Hypothalamus (tissue), 51 donors: ENCODE measurements at regions not wholly inside any gene's neighbourhood (a gene's known extent, or its start where the extent isn't known, plus 50 kb on each side); places are given as distances from the start of the nearest gene placed in this dataset.
"Not testable (repeated sequence)": the region's sequence is repeated elsewhere in the genome, so short reads cannot be mapped to it uniquely, and the experiment has no call there.

Experiments used
- DNase-seq, 51 donors: peaks; one replicate each; lab custom pipeline; 2025; lab: John Stamatoyannopoulos, UW

DNA sequence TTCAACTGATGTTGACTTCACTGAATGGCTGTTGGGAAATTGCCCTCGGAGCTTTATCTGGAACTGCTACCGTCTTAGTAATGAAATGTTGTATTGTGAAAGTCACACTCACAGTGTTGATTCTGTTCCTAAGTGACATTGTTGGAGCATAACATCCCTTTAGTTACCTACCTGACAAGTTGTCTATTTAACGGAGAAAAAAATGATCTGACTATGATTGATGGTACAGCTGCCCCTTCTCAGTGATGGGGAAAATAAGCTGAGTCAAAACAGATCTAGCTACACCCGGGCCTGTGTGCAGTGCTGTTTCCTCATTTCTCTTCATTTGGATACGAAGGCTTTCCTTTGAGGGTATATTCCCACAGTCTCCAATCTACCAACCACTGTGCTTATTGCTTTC is 472.3 kb upstream of the BRINP3 start:
- DNase-seq: no peak

DNA sequence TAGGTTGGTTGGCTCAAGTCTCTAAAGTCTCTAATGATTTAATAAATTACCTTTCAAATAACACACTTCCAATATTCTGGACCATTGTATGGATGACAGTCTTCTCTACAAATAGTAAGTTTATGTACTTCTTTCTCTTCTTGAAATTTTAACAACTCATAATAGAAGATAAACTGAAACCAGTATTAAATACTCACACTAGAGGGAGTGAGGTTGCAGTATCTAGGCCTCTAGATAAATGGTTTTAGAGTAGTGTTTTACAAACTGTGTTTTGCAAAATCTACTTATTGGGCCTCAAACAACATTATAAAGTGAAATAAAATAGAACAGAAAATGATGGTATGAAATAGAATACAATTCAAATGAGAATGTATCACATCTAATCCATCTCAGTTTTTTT is 479.9 kb upstream of the BRINP3 start:
- no peak for DNase-seq

DNA sequence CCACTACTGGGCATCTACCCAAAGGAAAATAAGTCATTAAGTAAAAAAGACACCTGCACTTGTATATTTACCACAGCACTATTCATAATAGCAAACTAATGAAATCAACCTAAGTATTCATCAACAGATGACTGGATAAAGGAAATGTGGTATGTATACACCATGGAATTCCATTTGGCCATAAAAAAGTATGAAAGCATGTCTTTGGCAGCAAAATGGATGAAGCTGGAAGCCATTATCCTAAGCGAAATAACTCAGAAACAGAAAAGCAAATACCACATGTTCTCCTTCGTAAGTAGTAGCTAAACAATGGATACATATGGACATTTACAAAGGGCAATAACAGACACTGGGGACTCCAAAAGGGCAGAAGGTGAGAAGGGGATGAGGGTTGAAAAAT is 485.7 kb upstream of the BRINP3 start:
- no peak for DNase-seq

DNA sequence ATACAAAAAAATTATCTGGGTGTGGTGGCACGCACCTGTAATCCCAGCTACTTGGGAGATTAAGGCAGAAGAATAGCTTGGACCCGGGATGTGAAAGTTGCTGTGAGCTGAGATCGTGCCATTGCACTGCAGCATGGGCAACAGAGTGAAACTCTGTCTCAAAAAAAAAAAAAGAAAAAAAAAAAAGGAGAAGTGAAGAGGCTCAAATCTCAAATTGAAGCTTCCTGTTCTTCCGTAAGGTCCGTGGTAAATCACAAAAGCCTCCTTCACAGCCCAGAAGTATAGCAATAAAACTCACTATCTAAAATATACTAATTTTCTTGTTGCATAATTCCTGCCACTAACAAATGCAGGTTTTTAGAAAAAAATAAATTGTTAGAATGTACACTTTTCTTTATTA is 498.2 kb upstream of the BRINP3 start:
- no peak for DNase-seq

DNA sequence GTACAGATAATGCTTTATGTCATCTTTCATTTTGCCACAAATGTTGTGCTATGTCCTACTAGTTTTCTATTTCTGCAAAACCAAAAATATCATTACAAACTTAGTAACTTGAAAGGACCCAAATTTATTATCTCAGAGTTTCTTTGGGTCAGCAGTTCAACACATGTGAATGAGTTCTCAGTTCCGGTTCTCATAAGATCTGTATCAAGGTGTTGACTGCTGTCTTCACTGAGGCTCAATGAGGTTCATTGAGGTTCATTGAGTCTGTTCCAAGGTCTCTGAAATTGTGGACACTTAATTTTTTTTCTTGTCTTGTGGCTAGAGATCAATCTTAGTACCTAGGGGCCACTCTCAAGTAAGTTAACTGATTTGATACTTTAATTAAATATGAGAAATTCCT is 525.1 kb upstream of the BRINP3 start:
- DNase-seq: no peak

GRCh38 chr1:191016765-191017164 is 539.1 kb upstream of the BRINP3 start:
- no peak for DNase-seq

- DNase-seq: no peak
These were observed 545.2 kb upstream of the BRINP3 start for GRCh38 chr1:191022856-191023255.

DNA sequence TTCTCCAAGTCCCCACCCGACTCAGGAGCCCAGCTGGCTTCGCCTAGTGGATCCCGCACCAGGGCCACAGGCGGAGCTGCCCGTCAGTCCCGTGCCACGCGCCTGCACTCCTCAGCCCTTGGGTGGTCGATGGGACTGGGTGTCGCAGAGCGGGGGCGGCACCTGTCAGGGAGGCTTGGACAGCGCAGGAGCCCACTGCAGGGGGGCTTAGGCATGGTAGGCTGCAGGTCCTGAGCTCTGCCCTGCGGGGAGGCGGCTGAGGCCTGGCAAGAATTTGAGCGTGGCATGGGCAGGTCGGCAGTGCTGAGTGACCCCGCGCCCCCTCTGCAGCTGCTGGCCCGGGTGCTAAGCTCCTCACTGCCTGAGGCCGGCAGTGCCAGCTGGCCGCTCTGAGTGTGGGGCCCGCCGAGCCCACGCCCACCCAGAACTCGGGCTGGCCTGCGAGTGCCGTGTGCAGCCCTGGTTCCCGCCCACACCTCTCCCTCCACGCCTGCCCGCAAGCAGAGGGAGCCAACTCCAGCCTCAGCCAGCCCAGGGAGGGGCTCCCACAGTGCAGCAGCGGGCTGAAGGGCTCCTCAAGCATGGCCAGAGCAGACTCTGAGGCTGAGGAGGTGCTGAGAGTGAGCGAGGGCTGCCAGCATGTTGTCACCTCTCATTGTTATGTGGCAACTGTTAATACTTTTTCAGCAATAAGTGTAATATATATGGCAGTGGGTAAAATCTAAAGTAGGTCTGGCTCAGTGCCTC is 548.4 kb upstream of the BRINP3 start:
- DNase-seq: no peak

- no peak for DNase-seq
These were observed 549.2 kb upstream of the BRINP3 start for GRCh38 chr1:191026828-191027227.

DNA sequence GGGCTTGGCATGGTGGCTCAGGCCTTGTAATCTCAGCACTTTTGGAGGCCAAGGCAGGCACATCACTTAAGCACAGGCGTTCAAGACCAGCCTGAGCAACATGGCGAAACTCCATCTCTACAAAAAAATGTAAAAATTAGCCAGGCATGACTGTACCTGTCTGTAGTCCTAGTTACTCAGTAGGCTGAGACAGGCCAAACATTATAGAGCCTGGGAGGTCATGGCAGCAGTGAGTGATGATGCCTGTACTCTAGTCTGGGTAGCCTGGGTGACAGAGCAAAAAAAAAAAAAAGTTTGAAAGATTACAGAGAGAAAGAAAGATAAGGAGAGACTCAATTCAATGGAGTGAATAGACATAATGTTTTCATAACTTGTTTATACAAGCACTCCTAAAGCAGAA is 556.5 kb upstream of the BRINP3 start:
- no peak for DNase-seq

DNA sequence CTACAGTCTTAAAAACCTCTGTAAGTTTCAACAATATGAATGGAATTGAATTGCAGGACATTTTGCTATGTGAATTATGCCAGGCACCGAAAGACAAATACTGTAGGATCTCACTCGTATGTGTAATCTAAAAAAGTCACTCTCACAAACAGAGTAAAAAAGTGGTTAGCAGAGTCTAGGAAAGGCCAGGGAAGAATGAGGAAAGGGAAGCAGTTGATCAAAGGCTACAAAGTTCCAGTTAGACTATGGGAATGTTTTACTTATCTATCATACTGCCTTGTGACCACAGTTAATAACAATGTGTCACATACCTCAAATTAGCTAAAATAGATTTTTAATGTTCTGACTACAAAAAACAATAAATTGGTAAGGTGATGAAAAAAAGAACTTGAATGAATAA is 565.4 kb upstream of the BRINP3 start:
- DNase-seq: no peak

DNA sequence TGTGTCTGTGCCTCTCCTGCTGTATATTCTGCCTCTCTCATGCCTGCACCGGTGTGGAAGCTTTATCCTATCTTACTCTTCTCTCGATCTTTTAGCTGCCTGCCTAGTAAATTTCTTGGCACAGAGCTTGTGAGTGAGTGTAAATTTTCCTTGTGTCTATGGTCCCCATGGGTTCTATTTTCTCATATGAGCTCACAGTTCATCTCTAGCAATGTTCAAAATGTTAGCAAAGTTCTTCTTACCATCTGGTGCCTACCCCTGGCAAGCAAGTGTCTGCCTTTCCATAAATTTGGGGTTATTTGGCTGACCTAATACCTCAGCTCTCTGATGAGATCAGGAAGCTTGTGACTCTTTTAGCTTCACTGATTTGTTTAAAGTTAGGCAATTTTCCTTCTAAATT is 572.1 kb upstream of the BRINP3 start:
- no peak for DNase-seq

- no peak for DNase-seq
These were observed 575.2 kb upstream of the BRINP3 start for GRCh38 chr1:191052888-191053287.

DNA sequence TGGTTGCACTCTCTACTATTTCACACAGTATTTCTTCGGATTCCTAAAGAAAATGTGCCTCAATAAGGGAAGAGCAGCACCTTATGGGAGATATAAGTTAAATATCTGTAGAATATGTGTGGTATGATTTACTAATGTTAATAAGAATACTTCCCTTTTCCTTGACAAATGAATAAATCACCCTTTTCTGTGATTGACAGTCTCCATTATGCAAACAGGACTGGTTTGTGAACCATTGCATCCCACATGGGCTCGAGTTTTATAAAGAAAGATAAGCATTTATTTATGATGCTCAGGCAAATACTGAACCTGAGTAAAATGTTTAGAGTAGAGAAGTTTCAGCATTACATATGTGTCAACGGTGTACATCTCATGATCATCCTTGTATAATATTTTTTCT is 587.7 kb upstream of the BRINP3 start:
- no peak for DNase-seq

GRCh38 chr1:191065771-191066170 is 588.1 kb upstream of the BRINP3 start:
- no peak for DNase-seq

- DNase-seq: no peak
These were observed 597.2 kb upstream of the BRINP3 start for GRCh38 chr1:191074881-191075280.

DNA sequence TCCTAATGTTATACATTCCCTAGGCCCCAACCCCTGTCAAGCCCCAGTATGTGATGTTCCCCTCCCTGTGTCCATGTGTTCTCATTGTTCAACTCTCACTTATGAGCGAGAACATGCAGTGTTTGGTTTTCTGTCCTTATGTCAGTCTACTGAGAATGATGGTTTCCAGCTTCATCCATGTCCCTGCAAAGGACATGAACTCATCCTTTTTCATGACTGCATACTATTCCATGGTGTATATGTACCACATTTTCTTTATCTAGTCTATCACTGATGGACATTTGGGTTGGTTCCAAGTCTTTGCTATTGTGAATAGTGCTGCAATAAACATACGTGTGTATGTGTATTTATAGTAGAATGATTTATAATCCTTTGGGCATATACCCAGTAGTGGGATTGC is 605.4 kb upstream of the BRINP3 start:
- not testable (repeated sequence) for DNase-seq

DNA sequence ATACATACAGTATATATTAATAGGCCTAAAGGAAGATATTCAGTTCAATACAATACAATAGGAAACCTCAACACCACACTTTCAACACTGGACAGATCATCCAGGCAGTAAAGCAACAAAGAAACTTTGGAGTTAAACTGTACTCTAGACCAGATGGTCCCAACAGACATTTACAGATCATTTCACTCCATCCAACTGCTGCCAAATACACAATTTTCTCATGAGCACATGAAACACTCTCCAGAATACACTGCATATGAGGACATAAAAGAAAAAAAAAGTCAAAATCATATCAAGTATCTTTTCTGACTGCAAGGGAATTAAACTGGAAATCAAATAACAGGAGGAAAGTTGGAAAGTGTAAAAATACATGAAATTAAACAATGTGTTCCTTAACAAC is 607.5 kb upstream of the BRINP3 start:
- no peak for DNase-seq

- no peak for DNase-seq
These were observed 609.2 kb upstream of the BRINP3 start for GRCh38 chr1:191086910-191087309.

DNA sequence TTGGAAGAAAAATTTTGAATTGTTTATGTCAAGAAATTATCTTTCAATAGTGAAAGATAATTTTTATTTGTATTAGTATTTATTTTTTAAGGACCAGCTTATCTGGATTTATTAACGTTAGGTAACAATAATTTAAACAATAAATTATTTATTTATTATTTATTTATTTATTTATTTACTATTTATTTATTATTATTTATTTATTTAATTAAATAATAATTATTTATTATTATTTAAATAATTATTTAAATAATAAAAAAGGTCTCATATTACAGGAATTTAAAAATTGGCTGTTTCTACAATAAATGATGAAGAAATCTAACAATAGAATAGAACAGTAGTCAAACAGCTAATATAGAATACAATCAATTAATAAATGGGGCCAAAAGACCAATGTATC is 618.7 kb upstream of the BRINP3 start:
- DNase-seq: no peak

DNA sequence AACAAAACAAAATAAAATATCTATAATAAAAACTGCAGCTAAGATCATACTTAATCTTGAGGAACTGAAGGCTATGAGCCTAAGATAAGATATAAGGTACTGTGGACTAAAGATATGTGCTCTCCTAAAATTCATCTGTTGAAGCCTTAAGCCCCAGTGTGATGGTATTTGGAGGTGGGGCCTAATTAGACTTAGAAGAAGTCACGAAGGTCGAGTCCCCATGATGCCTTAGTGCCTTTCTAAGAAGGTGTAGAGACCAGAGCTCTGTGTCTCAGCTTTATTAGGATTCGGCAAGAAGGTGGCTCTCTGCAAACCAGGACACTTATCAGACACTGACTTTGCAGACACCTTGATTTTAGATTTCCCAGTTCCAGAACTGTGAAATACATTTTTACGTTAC is 622.0 kb upstream of the BRINP3 start:
- no peak for DNase-seq

GRCh38 chr1:191101960-191102359 is 624.3 kb upstream of the BRINP3 start:
- DNase-seq: no peak

DNA sequence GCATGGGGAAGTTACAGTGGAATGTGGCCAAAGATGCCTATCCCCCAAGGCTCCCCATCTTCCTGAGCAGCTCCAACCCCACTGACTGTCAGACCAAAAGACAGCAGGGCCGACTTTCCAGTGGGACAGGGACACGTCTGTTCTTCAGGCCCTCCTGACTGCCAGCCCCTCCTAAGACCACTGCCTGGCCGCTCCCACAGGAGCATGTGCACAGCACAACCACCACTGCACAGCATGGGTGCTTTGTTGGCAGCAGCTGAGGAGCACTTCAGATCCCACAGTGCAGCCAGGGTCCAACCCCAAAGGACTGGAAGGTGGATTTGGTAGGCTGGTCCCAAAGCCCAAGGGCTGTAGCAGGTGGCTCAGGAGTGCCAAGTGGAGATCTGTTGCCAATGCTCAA is 648.3 kb upstream of the BRINP3 start:
- peak in 1 of 51 donors; percentile 0 for DNase-seq
